ENCODE measurements at regions not wholly inside any gene's neighbourhood (a gene's known extent, or its start where the extent isn't known, plus 50 kb on each side); places are given as distances from the start of the nearest gene placed in this dataset.

DNA sequence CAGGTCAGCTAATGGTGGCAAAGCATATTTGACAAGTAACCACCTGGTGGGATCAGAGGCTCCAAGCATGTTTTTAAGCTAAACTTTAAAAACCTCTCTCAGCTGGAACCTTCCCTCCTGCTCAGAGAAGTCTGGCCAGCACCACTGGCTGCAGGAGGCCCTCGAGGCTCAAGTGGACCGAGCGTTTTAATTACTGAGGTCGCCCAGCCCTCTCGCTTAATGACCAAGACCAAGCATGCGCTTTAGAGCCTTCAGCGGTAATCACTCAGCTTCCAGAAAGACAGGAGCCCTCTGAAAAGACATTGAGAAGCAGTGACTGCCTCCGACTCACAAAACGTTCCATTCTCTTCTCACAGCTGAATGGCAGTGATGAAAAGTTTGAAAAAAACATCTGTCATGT is 383.4 kb upstream of the ADARB2 start:
- no peaks in the 10 kb centered on the region for H3K27me3 ChIP-seq (ENCODE audit: control insufficient read depth in 3 of 3, insufficient read depth in 3 of 3, low read depth in 1 of 3, low read length in 3 of 3)
- H2BK5ac ChIP-seq (ENCODE audit: low read length), result no peak overlapping the region
- no peak overlapping the region for H2BK120ac ChIP-seq (ENCODE audit: low read depth, low read length)
- H3K4me2 ChIP-seq (ENCODE audit: insufficient read depth, low read length, poor library complexity, severe bottlenecking), result no peak overlapping the region
- WGBS, 2 donors (ENCODE audit: extremely low coverage in 2 of 2, insufficient read length in 2 of 2, insufficient replicate concordance in 1 of 2), result no CpG with 5 or more reads among the region's 9 CpGs
- H3K9ac ChIP-seq (ENCODE audit: low read depth, low read length, poor library complexity), result no peak overlapping the region
- H3K9me3 ChIP-seq (replicated peaks in 1 of 2; ENCODE audit: control insufficient read depth in 2 of 2, insufficient read depth in 1 of 2, low read depth in 1 of 2, low read length in 2 of 2), result peaks cover 0 to 6% of the 10 kb centered on the region in 2 donors
- no peak overlapping the region for H2AK5ac ChIP-seq (ENCODE audit: low read depth, low read length)
- no peak overlapping the region for H3K14ac ChIP-seq (ENCODE audit: low read length)
- H3K27ac ChIP-seq (replicated peaks; ENCODE audit: low read length), result peak overlapping the region; percentile 56
- H3K18ac ChIP-seq (ENCODE audit: low read length), result no peak overlapping the region
- H3K4me3 ChIP-seq (ENCODE audit: low read length in 2 of 2), result no peak overlapping the region
- no peaks in the 10 kb centered on the region for H3K36me3 ChIP-seq (replicated peaks in 1 of 2; ENCODE audit: control insufficient read depth in 2 of 2, insufficient read depth in 2 of 2, low read length in 2 of 2)
- no peak overlapping the region for H4K91ac ChIP-seq (ENCODE audit: low read depth, low read length, poor library complexity)
- H3K4ac ChIP-seq (ENCODE audit: low read length), result no peak overlapping the region
- H2AFZ ChIP-seq (ENCODE audit: low read length), result no peak overlapping the region
- no peak overlapping the region for H3K23ac ChIP-seq (ENCODE audit: low read depth, low read length, poor library complexity)
- no peak overlapping the region for H4K8ac ChIP-seq (ENCODE audit: low read depth, low read length)
- no peak for DNase-seq (ENCODE audit: low spot score)
- H3K79me1 ChIP-seq (ENCODE audit: low read depth, low read length), result no peaks in the 10 kb centered on the region
- no peak overlapping the region for H2BK12ac ChIP-seq (ENCODE audit: low read length)
- peaks cover 0 to 2% of the 10 kb centered on the region in 2 donors for H3K4me1 ChIP-seq (ENCODE audit: control insufficient read depth in 2 of 2, insufficient read depth in 1 of 2, low read depth in 1 of 2, low read length in 2 of 2)
- H2BK15ac ChIP-seq (ENCODE audit: low read length), result no peak overlapping the region

GRCh38 chr10:2119316-2119715 is 382.0 kb upstream of the ADARB2 start:
- Histone ChIP-seq H3K18ac (ENCODE audit: low read length) (no peak overlapping the region), H3K9ac (ENCODE audit: low read depth, low read length, poor library complexity) (no peak overlapping the region), H2AFZ (ENCODE audit: low read length) (no peak overlapping the region), H2BK5ac (ENCODE audit: low read length) (no peak overlapping the region), H2BK15ac (ENCODE audit: low read length) (no peak overlapping the region), H3K79me1 (ENCODE audit: low read depth, low read length) (no peaks in the 10 kb centered on the region), H3K36me3 (replicated peaks in 1 of 2; ENCODE audit: control insufficient read depth in 2 of 2, insufficient read depth in 2 of 2, low read length in 2 of 2) (no peaks in the 10 kb centered on the region), H3K14ac (ENCODE audit: low read length) (no peak overlapping the region), H2AK5ac (ENCODE audit: low read depth, low read length) (no peak overlapping the region), H2BK12ac (ENCODE audit: low read length) (no peak overlapping the region), H4K91ac (ENCODE audit: low read depth, low read length, poor library complexity) (no peak overlapping the region), H3K4me3 (ENCODE audit: low read length in 2 of 2) (no peak overlapping the region), H3K27ac (replicated peaks; ENCODE audit: low read length) (no peak overlapping the region), H3K9me3 (replicated peaks in 1 of 2; ENCODE audit: control insufficient read depth in 2 of 2, insufficient read depth in 1 of 2, low read depth in 1 of 2, low read length in 2 of 2) (peaks cover 0 to 6% of the 10 kb centered on the region in 2 donors), H3K27me3 (ENCODE audit: control insufficient read depth in 3 of 3, insufficient read depth in 3 of 3, low read depth in 1 of 3, low read length in 3 of 3) (no peaks in the 10 kb centered on the region), H2BK120ac (ENCODE audit: low read depth, low read length) (no peak overlapping the region), H3K4me1 (ENCODE audit: control insufficient read depth in 2 of 2, insufficient read depth in 1 of 2, low read depth in 1 of 2, low read length in 2 of 2) (peaks cover 0 to 2% of the 10 kb centered on the region in 2 donors), H3K4me2 (ENCODE audit: insufficient read depth, low read length, poor library complexity, severe bottlenecking) (no peak overlapping the region), H4K8ac (ENCODE audit: low read depth, low read length) (no peak overlapping the region), H3K4ac (ENCODE audit: low read length) (no peak overlapping the region), H3K23ac (ENCODE audit: low read depth, low read length, poor library complexity) (no peak overlapping the region)
- DNase-seq (ENCODE audit: low spot score), result no peak
- no CpG with 5 or more reads among the region's 6 CpGs for WGBS, 2 donors (ENCODE audit: extremely low coverage in 2 of 2, insufficient read length in 2 of 2, insufficient replicate concordance in 1 of 2)

GRCh38 chr10:2118201-2118600 is 380.9 kb upstream of the ADARB2 start:
- Histone ChIP-seq H2BK12ac (ENCODE audit: low read length) (no peak overlapping the region), H3K18ac (ENCODE audit: low read length) (no peak overlapping the region), H2BK15ac (ENCODE audit: low read length) (no peak overlapping the region), H4K8ac (ENCODE audit: low read depth, low read length) (no peak overlapping the region), H2BK120ac (ENCODE audit: low read depth, low read length) (no peak overlapping the region), H3K27ac (replicated peaks; ENCODE audit: low read length) (no peak overlapping the region), H3K27me3 (ENCODE audit: control insufficient read depth in 3 of 3, insufficient read depth in 3 of 3, low read depth in 1 of 3, low read length in 3 of 3) (no peaks in the 10 kb centered on the region), H4K91ac (ENCODE audit: low read depth, low read length, poor library complexity) (no peak overlapping the region), H2AK5ac (ENCODE audit: low read depth, low read length) (no peak overlapping the region), H3K4me1 (ENCODE audit: control insufficient read depth in 2 of 2, insufficient read depth in 1 of 2, low read depth in 1 of 2, low read length in 2 of 2) (peaks cover 0 to 2% of the 10 kb centered on the region in 2 donors), H3K4me2 (ENCODE audit: insufficient read depth, low read length, poor library complexity, severe bottlenecking) (no peak overlapping the region), H3K9me3 (replicated peaks in 1 of 2; ENCODE audit: control insufficient read depth in 2 of 2, insufficient read depth in 1 of 2, low read depth in 1 of 2, low read length in 2 of 2) (peaks cover 0 to 6% of the 10 kb centered on the region in 2 donors), H2BK5ac (ENCODE audit: low read length) (no peak overlapping the region), H3K4ac (ENCODE audit: low read length) (no peak overlapping the region), H3K14ac (ENCODE audit: low read length) (no peak overlapping the region), H3K79me1 (ENCODE audit: low read depth, low read length) (no peaks in the 10 kb centered on the region), H3K9ac (ENCODE audit: low read depth, low read length, poor library complexity) (no peak overlapping the region), H3K36me3 (replicated peaks in 1 of 2; ENCODE audit: control insufficient read depth in 2 of 2, insufficient read depth in 2 of 2, low read length in 2 of 2) (no peaks in the 10 kb centered on the region), H2AFZ (ENCODE audit: low read length) (no peak overlapping the region), H3K23ac (ENCODE audit: low read depth, low read length, poor library complexity) (no peak overlapping the region), H3K4me3 (ENCODE audit: low read length in 2 of 2) (no peak overlapping the region)
- no CpG with 5 or more reads among the region's 3 CpGs for WGBS, 2 donors (ENCODE audit: extremely low coverage in 2 of 2, insufficient read length in 2 of 2, insufficient replicate concordance in 1 of 2)
- no peak for DNase-seq (ENCODE audit: low spot score)

GRCh38 chr10:2117641-2118040 is 380.3 kb upstream of the ADARB2 start:
- Histone ChIP-seq H3K14ac (ENCODE audit: low read length) (no peak overlapping the region), H2AFZ (ENCODE audit: low read length) (no peak overlapping the region), H2BK120ac (ENCODE audit: low read depth, low read length) (no peak overlapping the region), H3K9ac (ENCODE audit: low read depth, low read length, poor library complexity) (no peak overlapping the region), H3K79me1 (ENCODE audit: low read depth, low read length) (no peaks in the 10 kb centered on the region), H3K4me1 (ENCODE audit: control insufficient read depth in 2 of 2, insufficient read depth in 1 of 2, low read depth in 1 of 2, low read length in 2 of 2) (peaks cover 0 to 2% of the 10 kb centered on the region in 2 donors), H4K8ac (ENCODE audit: low read depth, low read length) (no peak overlapping the region), H3K4me2 (ENCODE audit: insufficient read depth, low read length, poor library complexity, severe bottlenecking) (no peak overlapping the region), H2BK15ac (ENCODE audit: low read length) (no peak overlapping the region), H3K9me3 (replicated peaks in 1 of 2; ENCODE audit: control insufficient read depth in 2 of 2, insufficient read depth in 1 of 2, low read depth in 1 of 2, low read length in 2 of 2) (peaks cover 0 to 6% of the 10 kb centered on the region in 2 donors), H3K36me3 (replicated peaks in 1 of 2; ENCODE audit: control insufficient read depth in 2 of 2, insufficient read depth in 2 of 2, low read length in 2 of 2) (no peaks in the 10 kb centered on the region), H2BK12ac (ENCODE audit: low read length) (no peak overlapping the region), H3K4ac (ENCODE audit: low read length) (no peak overlapping the region), H3K27me3 (ENCODE audit: control insufficient read depth in 3 of 3, insufficient read depth in 3 of 3, low read depth in 1 of 3, low read length in 3 of 3) (no peaks in the 10 kb centered on the region), H3K27ac (replicated peaks; ENCODE audit: low read length) (no peak overlapping the region), H2AK5ac (ENCODE audit: low read depth, low read length) (no peak overlapping the region), H3K18ac (ENCODE audit: low read length) (no peak overlapping the region), H3K4me3 (ENCODE audit: low read length in 2 of 2) (no peak overlapping the region), H2BK5ac (ENCODE audit: low read length) (no peak overlapping the region), H4K91ac (ENCODE audit: low read depth, low read length, poor library complexity) (no peak overlapping the region), H3K23ac (ENCODE audit: low read depth, low read length, poor library complexity) (no peak overlapping the region)
- WGBS, 2 donors (ENCODE audit: extremely low coverage in 2 of 2, insufficient read length in 2 of 2, insufficient replicate concordance in 1 of 2), result no CpG with 5 or more reads among the region's 1 CpG
- no peak for DNase-seq (ENCODE audit: low spot score)
